K562 (cell line): ENCODE measurements at regions not wholly inside any gene's neighbourhood (a gene's known extent, or its start where the extent isn't known, plus 50 kb on each side); places are given as distances from the start of the nearest gene placed in this dataset.

Experiments
- ATAC-seq: fragments of 200-7000 bp; cut with Tn5 transposase; 3 replicates; pipeline ENCODE4 v1.9.1; 2020; ENCODE audit warnings: moderate library complexity
- BruUV-seq: library from RNA; stranded (reverse); fragments of 400-500 nt; replicated peaks from 2 replicates; lab custom pipeline; 2021; lab: Mats Ljungman, UMichigan
- CTCF ChIA-PET: fragments of 300-600 bp; formaldehyde crosslinking; extraction: SDS; loops from one replicate; lab custom pipeline; 2021; ENCODE audit warnings: low intra/inter-chr PET ratio; lab: Yijun Ruan, JAX
- POLR2A ChIA-PET: fragments of 300-600, 350-650 bp; sonication (Branson Sonifier 250); formaldehyde crosslinking; extraction: SDS; loops from one replicate; lab custom pipeline; 2021; ENCODE audit warnings: antibody characterized with exemption, inconsistent platforms; lab: Yijun Ruan, JAX
- DNase-seq, 4 experiments: peaks; one replicate each; pipeline versions ENCODE4 v3.0.0 to v3.0.0-alpha.2; 2011 to 2018; ENCODE audit warnings: low spot score in 3 of 4, mixed read lengths in 3 of 4; ENCODE audit errors: extremely low read depth in 1 of 4
- FAIRE-seq: peaks from 2 replicates; lab custom pipeline; 2011; peaks lifted over from hg19 to GRCh38; lab: Jason Lieb, UNC
- H2AFZ ChIP-seq: 2 replicates; pipeline ENCODE4 v1.6.0; 2011; ENCODE audit warnings: low read depth, low read length, control low read depth, inconsistent platforms
- H3K27ac ChIP-seq: fragments of 200-600 bp; 3 replicates; pipeline ENCODE4 v1.8.0; 2011; ENCODE audit warnings: low read depth, mild to moderate bottlenecking, control low read depth, inconsistent platforms, low read length, moderate library complexity, mixed read lengths; ENCODE audit errors: extremely low read depth
- H3K27me3 ChIP-seq, 2 experiments: fragments of 300-600 bp in 1 of 2; 2 replicates in 1 of 2; 3 replicates in 1 of 2; pipeline versions ENCODE4 v1.6.0 to v1.8.0; 2011; ENCODE audit warnings: inconsistent platforms in 2 of 2, low read length in 2 of 2, mild to moderate bottlenecking in 1 of 2, mixed read lengths in 1 of 2, moderate library complexity in 1 of 2; ENCODE audit not compliant: control insufficient read depth in 2 of 2, insufficient read depth in 2 of 2
- H3K36me3 ChIP-seq: fragments of 300-600 bp; 3 replicates; pipeline ENCODE4 v1.8.0; 2011; ENCODE audit warnings: mild to moderate bottlenecking, low read length, inconsistent platforms; ENCODE audit not compliant: control insufficient read depth, insufficient read depth
- H3K4me1 ChIP-seq, 2 experiments: fragments of 200-600 bp in 1 of 2; replicated peaks in 1 of 2; 2 replicates in 1 of 2; 3 replicates in 1 of 2; pipeline versions ENCODE4 v1.5.1 to v1.8.0; 2011; ENCODE audit warnings: inconsistent platforms in 2 of 2, low read length in 2 of 2, mild to moderate bottlenecking in 1 of 2, mixed read lengths in 1 of 2, moderate library complexity in 1 of 2; ENCODE audit not compliant: control insufficient read depth in 2 of 2, insufficient read depth in 2 of 2
- H3K4me2 ChIP-seq: 2 replicates; pipeline ENCODE4 v1.6.1; 2011; ENCODE audit warnings: low read length, control low read depth, inconsistent platforms, mixed read lengths; ENCODE audit not compliant: insufficient read depth
- H3K4me3 ChIP-seq: fragments of 200-600 bp; sonication (generic), shearing (Covaris generic); 2 replicates; pipeline ENCODE4 v1.5.1; 2016; ENCODE audit warnings: control low read depth, inconsistent platforms
- H3K79me2 ChIP-seq: fragments of 200-600 bp; 3 replicates; pipeline ENCODE4 v1.8.0; 2011; ENCODE audit warnings: low read length, inconsistent platforms; ENCODE audit not compliant: control insufficient read depth, insufficient read depth
- H3K9ac ChIP-seq, 2 experiments: 2 replicates each; pipeline versions ENCODE4 v1.6.0 to v1.6.1; 2011; ENCODE audit warnings: low read depth in 2 of 2, low read length in 2 of 2, control low read depth in 1 of 2, inconsistent platforms in 1 of 2, mild to moderate bottlenecking in 1 of 2, mixed read lengths in 1 of 2; ENCODE audit not compliant: insufficient read depth in 1 of 2
- H3K9me1 ChIP-seq: one replicate; pipeline ENCODE4 v1.6.0; 2011; ENCODE audit warnings: inconsistent platforms, mild to moderate bottlenecking, low read length, moderate library complexity; ENCODE audit not compliant: control insufficient read depth, insufficient read depth
- H3K9me3 ChIP-seq: replicated peaks from 2 replicates; pipeline ENCODE4 v1.5.1; 2011; ENCODE audit warnings: low read depth, low read length, inconsistent platforms; ENCODE audit not compliant: control insufficient read depth, insufficient read depth
- H4K20me1 ChIP-seq: replicated peaks from 2 replicates; pipeline ENCODE4 v1.6.1; 2011; ENCODE audit warnings: low read length, inconsistent platforms, mixed read lengths; ENCODE audit not compliant: control insufficient read depth, insufficient read depth
- CBX1 ChIP-seq: sonication (generic); IDR thresholded peaks from 2 replicates; pipeline ENCODE4 v1.6.1; 2016; ENCODE audit warnings: antibody characterized with exemption, low read depth, mild to moderate bottlenecking
- CGGBP1 ChIP-seq: fragments of 250-450 bp; sonication (Bioruptor Pico); IDR thresholded peaks from 2 replicates; pipeline ENCODE4 v1.9.0; 2021; ENCODE audit warnings: mild to moderate bottlenecking
- CHD1 ChIP-seq: fragments of 200-600 bp; sonication (generic); IDR thresholded peaks from one replicate; pipeline ENCODE4 v1.6.1; 2012; ENCODE audit warnings: mild to moderate bottlenecking, moderate library complexity, low read length, inconsistent platforms
- E2F8 ChIP-seq: fragments of 450-650 bp; IDR thresholded peaks from 2 replicates; pipeline ENCODE4 v1.7.1; 2018; ENCODE audit warnings: mild to moderate bottlenecking, low read depth; ENCODE audit not compliant: partially characterized antibody
- EGR1 ChIP-seq: fragments of 450-650 bp; conservative IDR thresholded peaks from 2 replicates; pipeline ENCODE4 v1.6.1; 2017; ENCODE audit warnings: mild to moderate bottlenecking
- ETV1 ChIP-seq: fragments of 450-650 bp; conservative IDR thresholded peaks from 2 replicates; pipeline ENCODE4 v1.6.1; 2016; ENCODE audit warnings: missing genetic modification characterization, control low read depth, low read depth, missing compliant biosample characterization
- MBD1 ChIP-seq: fragments of 250-450 bp; sonication (Bioruptor Pico); IDR thresholded peaks from 2 replicates; pipeline ENCODE4 v1.8.0; 2022; ENCODE audit warnings: inconsistent platforms
- PHF20 ChIP-seq: fragments of 450-650 bp; IDR thresholded peaks from 2 replicates; pipeline ENCODE4 v1.6.1; 2018; ENCODE audit not compliant: partially characterized antibody
- SIN3B ChIP-seq: fragments of 450-650 bp; IDR thresholded peaks from 2 replicates; pipeline ENCODE4 v1.6.1; 2017; ENCODE audit warnings: low read depth, mild to moderate bottlenecking, moderate library complexity
- TAF15 ChIP-seq: fragments of 200-400 bp; formaldehyde crosslinking; IDR thresholded peaks from 2 replicates; pipeline ENCODE4 v1.6.1; 2017; ENCODE audit warnings: mild to moderate bottlenecking, low read depth, low read length, moderate library complexity
- ZBTB26 ChIP-seq: fragments of 450-650 bp; formaldehyde crosslinking; IDR thresholded peaks from 2 replicates; pipeline ENCODE4 v1.4.0; 2022; ENCODE audit warnings: missing genetic modification characterization
- ZNF232 ChIP-seq: sonication (generic); formaldehyde crosslinking; IDR thresholded peaks from 2 replicates; pipeline ENCODE4 v1.8.0; 2022; ENCODE audit warnings: mild to moderate bottlenecking, missing genetic modification reagents
- ZNF239 ChIP-seq: fragments of 250-450 bp; sonication (Bioruptor Pico); IDR thresholded peaks from 2 replicates; pipeline ENCODE4 v1.4.0; 2020; ENCODE audit warnings: mild to moderate bottlenecking
- in situ Hi-C: fragments of 300-500 bp; cut with MboI; formaldehyde crosslinking; loops from 4 replicates; pipeline ENCODE4 v1.15.0; 2018; ENCODE audit warnings: inconsistent platforms, mixed read lengths
- intact Hi-C: fragments of 100-400 bp; cut with micrococcal nuclease; formaldehyde crosslinking; loops from 2 replicates; pipeline ENCODE4 v1.14.2; 2022

- Histone ChIP-seq H3K79me2 (no peaks in the 10 kb centered on the region), H2AFZ (no peak overlapping the region), H3K9me3 (no peaks in the 10 kb centered on the region), H4K20me1 (no peaks in the 10 kb centered on the region), H3K36me3 (no peaks in the 10 kb centered on the region), H3K4me2 (no peak overlapping the region), H3K9ac (no peak overlapping the region), H3K4me1 (no peaks in the 10 kb centered on the region), H3K9me1 (no peaks in the 10 kb centered on the region), H3K27me3 (no peaks in the 10 kb centered on the region), H3K27ac (no peak overlapping the region), H3K4me3 (no peak overlapping the region)
- in situ Hi-C loops = no loop called here
- ATAC-seq (no peak), FAIRE-seq (no peak), DNase-seq (no peak)
- ChIA-PET POLR2A (no interaction called here), CTCF (no interaction called here)
- BruUV-seq = no TSS peak
- intact Hi-C loops = no loop called here
- TF ChIP-seq ZNF232 (CRISPR knock-in tag) (no peak), CGGBP1 (CRISPR knock-in tag) (no peak), ETV1 (tag) (no peak), PHF20 (no peak), ZNF239 (CRISPR knock-in tag) (no peak), SIN3B (no peak), ZBTB26 (no peak), CBX1 (no peak), MBD1 (CRISPR knock-in tag) (no peak), TAF15 (no peak), CHD1 (no peak), EGR1 (no peak), E2F8 (no peak)
Observed at GRCh38 chr10:36345807-36346206, 703.7 kb upstream of the FZD8 start.
